HEK293T (cell line): ENCODE measurements at regions not wholly inside any gene's neighbourhood (a gene's known extent, or its start where the extent isn't known, plus 50 kb on each side); places are given as distances from the start of the nearest gene placed in this dataset.

Source experiments
- CTCF ChIA-PET: fragments of 350-600 bp; formaldehyde crosslinking; extraction: SDS; loops from one replicate; lab custom pipeline; 2021; ENCODE audit warnings: antibody characterized with exemption, inconsistent platforms; lab: Yijun Ruan, JAX
- POLR2A ChIA-PET: fragments of 350-600 bp; formaldehyde crosslinking; extraction: SDS; loops from one replicate; lab custom pipeline; 2020; ENCODE audit warnings: antibody characterized with exemption, inconsistent platforms; lab: Yijun Ruan, JAX
- DNase-seq: peaks from one replicate; pipeline ENCODE4 v3.0.0; 2012; ENCODE audit warnings: mixed read lengths; ENCODE audit errors: extremely low spot score
- ARNT ChIP-seq: fragments of 450-650 bp; IDR thresholded peaks from 2 replicates; pipeline ENCODE4 v1.6.1; 2017; ENCODE audit warnings: mild to moderate bottlenecking
- BHLHE40 ChIP-seq: fragments of 450-650 bp; IDR thresholded peaks from 2 replicates; pipeline ENCODE4 v1.6.1; 2016; ENCODE audit warnings: mild to moderate bottlenecking, moderate library complexity, borderline replicate concordance
- CTBP1 ChIP-seq: fragments of 450-650 bp; IDR thresholded peaks from 2 replicates; pipeline ENCODE4 v1.6.1; 2016; ENCODE audit warnings: borderline replicate concordance
- ELF4 ChIP-seq: fragments of 450-650 bp; IDR thresholded peaks from 2 replicates; pipeline ENCODE4 v1.6.1; 2017; ENCODE audit warnings: antibody characterized with exemption
- FOXA1 ChIP-seq: fragments of 450-650 bp; IDR thresholded peaks from 2 replicates; pipeline ENCODE4 v1.6.1; 2016; ENCODE audit warnings: mild to moderate bottlenecking
- FOXK2 ChIP-seq: fragments of 450-650 bp; IDR thresholded peaks from 2 replicates; pipeline ENCODE4 v1.6.1; 2016; ENCODE audit warnings: mild to moderate bottlenecking
- FOXM1 ChIP-seq: fragments of 450-650 bp; IDR thresholded peaks from 2 replicates; pipeline ENCODE4 v1.6.1; 2017; ENCODE audit warnings: mild to moderate bottlenecking, borderline replicate concordance
- HDGF ChIP-seq: fragments of 450-650 bp; IDR thresholded peaks from 2 replicates; pipeline ENCODE4 v1.6.1; 2017; ENCODE audit warnings: antibody characterized with exemption, borderline replicate concordance
- L3MBTL2 ChIP-seq: fragments of 450-650 bp; conservative IDR thresholded peaks from 2 replicates; pipeline ENCODE4 v1.6.1; 2016; ENCODE audit warnings: mild to moderate bottlenecking
- LEF1 ChIP-seq: fragments of 450-650 bp; IDR thresholded peaks from 2 replicates; pipeline ENCODE4 v1.6.1; 2017; ENCODE audit warnings: mild to moderate bottlenecking, borderline replicate concordance
- NFRKB ChIP-seq: fragments of 450-650 bp; IDR thresholded peaks from 2 replicates; pipeline ENCODE4 v1.6.1; 2016; ENCODE audit warnings: mild to moderate bottlenecking, moderate library complexity
- SP1 ChIP-seq: fragments of 450-650 bp; IDR thresholded peaks from 2 replicates; pipeline ENCODE4 v1.6.1; 2017
- SUZ12 ChIP-seq: fragments of 450-650 bp; IDR thresholded peaks from 2 replicates; pipeline ENCODE4 v1.6.1; 2016; ENCODE audit warnings: mild to moderate bottlenecking
- TARDBP ChIP-seq: fragments of 450-650 bp; IDR thresholded peaks from 2 replicates; pipeline ENCODE4 v1.6.1; 2016
- ZNF384 ChIP-seq: fragments of 450-650 bp; IDR thresholded peaks from 2 replicates; pipeline ENCODE4 v1.6.1; 2016
- TF ChIP-seq, protein P1 (sequence below): fragments of 450-650 bp; IDR thresholded peaks from 2 replicates; pipeline ENCODE4 v1.6.1; 2016

DNA sequence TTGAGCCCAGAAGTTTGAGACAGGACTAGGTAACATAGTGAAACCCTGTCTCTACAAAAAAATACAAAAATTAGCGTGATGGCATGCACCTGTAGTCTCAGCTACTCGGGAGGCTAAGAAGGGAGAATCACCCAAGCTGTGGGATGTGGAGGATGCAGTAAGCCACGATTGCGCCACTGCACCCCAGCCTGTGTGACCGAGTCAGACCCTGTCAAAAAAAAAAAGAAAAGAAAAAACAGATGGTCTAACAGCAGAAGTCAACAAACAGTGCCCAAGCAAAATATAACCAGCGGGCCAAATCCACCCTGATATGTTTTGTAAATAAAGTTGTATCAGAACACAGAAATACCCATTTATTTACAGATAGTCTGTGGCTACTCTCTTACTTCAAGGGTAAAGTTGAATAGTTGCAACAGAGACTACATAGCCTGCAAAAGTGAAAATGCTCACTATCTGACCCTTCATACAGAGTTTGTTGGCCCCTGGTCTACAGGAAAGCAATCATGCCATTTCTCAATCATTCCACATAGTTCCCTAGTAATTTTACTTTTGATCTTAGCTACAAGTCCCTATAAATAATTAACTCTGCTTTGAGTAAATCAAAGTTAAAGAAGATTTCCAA lies 383.7 kb downstream of the TLE1 start:
- ChIA-PET CTCF (no interaction called here), POLR2A (no interaction called here)
- DNase-seq: no peak
- TF ChIP-seq, protein P1, sequence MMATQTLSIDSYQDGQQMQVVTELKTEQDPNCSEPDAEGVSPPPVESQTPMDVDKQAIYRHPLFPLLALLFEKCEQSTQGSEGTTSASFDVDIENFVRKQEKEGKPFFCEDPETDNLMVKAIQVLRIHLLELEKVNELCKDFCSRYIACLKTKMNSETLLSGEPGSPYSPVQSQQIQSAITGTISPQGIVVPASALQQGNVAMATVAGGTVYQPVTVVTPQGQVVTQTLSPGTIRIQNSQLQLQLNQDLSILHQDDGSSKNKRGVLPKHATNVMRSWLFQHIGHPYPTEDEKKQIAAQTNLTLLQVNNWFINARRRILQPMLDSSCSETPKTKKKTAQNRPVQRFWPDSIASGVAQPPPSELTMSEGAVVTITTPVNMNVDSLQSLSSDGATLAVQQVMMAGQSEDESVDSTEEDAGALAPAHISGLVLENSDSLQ: no peak
- no peak for TF ChIP-seq SUZ12
- TF ChIP-seq TARDBP: no peak
- TF ChIP-seq HDGF: no peak
- no peak for TF ChIP-seq ELF4
- TF ChIP-seq L3MBTL2: no peak
- TF ChIP-seq FOXM1: no peak
- TF ChIP-seq FOXA1: no peak
- TF ChIP-seq FOXK2: no peak

DNA sequence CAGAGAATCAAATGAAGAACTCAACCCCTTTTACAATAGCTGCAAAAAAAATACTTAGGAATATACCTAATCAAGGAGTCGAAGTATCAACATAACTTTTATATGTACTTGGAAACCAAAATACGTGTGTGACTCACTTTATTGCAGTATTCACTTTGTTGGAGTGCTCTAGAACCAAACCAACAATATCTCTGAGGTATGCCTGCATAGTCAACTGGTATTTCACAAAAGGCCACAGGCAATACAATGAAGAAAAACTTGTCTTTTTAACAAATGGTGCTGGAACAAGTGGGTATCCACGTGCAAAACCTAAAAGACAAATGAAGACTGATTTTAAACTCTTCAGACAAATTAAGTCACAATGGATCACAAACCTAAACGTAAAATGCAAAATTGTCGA lies 385.7 kb downstream of the TLE1 start:
- DNase-seq: no peak
- ChIA-PET CTCF (no interaction called here), POLR2A (no interaction called here)
- TF ChIP-seq FOXM1: no peak
- no peak for TF ChIP-seq NFRKB

DNA sequence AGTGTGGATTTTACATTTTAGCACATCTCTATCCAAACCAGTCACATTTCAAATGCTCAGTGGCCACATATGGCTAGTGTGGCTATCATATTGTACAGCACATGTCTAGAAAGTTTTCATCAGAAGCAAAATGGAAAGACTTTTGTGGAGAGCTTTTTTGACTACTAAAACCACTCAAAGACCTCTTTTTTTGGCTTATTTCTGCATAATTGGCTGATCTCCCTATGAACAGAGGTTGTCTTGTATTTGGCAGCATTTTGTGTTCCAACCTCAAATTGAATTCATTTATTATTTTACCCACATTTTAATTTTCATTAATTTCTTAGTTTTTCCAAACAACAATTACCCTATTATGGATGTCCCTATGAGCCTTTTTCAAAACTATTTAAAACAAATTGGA lies 395.7 kb downstream of the TLE1 start:
- no peak for DNase-seq
- ChIA-PET POLR2A (no interaction called here), CTCF (no interaction called here)
- TF ChIP-seq TARDBP (no peak), FOXA1 (no peak), BHLHE40 (no peak), SP1 (no peak), FOXK2 (no peak), SUZ12 (no peak), ELF4 (no peak), LEF1 (no peak), CTBP1 (no peak), ARNT (no peak), FOXM1 (no peak), NFRKB (no peak), ZNF384 (no peak), HDGF (no peak), L3MBTL2 (no peak)
- TF ChIP-seq, protein P1: no peak

DNA sequence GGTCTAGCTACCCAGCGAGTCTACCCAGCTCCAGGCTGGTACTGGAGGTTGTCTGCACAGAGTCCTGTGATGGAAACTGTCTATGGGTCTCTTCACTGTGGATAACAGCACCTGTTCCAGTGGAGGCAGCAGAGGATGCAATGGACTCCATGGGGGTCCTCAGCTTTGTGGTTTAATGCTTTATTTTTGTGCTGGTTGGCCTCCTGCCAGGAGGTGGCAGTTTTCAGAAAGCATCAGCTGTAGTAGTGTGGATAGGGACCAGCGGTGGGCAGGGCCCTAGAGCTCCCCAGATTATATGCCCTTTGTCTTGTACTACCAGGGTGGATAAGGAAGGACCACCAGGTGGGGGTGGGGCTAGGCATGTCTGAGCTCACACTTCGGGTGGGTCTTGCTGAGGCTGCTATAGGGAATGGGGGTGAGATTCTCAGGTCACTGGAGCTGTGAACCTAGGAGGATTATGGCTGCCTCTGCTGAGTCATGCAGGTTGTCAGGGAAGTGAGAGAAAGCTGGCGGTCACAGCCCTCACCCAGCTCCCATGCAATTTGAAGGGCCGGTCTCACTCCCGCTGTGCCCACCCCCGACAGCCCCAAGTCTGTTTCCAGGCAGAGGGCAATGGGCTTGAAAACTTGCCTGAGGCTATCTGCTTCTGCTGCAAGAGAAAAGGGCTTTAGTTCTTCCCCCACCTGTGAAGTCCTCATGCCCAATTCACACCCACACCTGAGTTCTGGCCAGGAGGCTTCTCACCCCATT lies 397.1 kb downstream of the TLE1 start:
- POLR2A ChIA-PET: no interaction called here
- DNase-seq: no peak

DNA sequence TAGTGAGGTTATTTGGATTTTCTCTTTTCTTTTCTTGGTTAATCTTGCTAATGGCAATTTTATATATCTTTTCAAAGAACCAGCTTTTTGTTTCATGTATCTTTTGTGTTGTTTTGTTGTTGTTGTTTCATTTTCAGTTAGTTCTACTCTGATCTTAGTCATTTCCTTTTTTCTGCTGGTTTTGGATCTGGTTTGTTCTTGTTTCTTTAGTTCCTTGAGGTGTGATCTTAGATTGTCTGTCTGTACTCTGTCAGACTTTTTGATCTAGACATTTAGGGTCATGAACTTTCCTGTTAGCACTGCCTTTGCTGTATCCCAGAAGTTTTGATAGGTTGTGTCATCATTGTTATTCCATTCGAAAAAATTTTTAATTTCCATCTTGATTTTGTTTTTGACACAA lies 399.7 kb downstream of the TLE1 start:
- CTCF ChIA-PET: no interaction called here
- DNase-seq: no peak
- TF ChIP-seq FOXA1: no peak
- no peak for TF ChIP-seq NFRKB
- TF ChIP-seq SP1: no peak
- no peak for TF ChIP-seq CTBP1
- TF ChIP-seq ELF4: no peak
- POLR2A ChIA-PET: no interaction called here

More for the DNA sequence above, 397.1 kb downstream of the TLE1 start:
- TF ChIP-seq LEF1 (no peak), NFRKB (no peak), FOXK2 (no peak), TARDBP (no peak), FOXM1 (no peak), BHLHE40 (no peak), L3MBTL2 (no peak), ARNT (no peak), HDGF (no peak), SP1 (no peak), SUZ12 (no peak), FOXA1 (no peak), ELF4 (no peak), CTBP1 (no peak)
- CTCF ChIA-PET: no interaction called here

DNA sequence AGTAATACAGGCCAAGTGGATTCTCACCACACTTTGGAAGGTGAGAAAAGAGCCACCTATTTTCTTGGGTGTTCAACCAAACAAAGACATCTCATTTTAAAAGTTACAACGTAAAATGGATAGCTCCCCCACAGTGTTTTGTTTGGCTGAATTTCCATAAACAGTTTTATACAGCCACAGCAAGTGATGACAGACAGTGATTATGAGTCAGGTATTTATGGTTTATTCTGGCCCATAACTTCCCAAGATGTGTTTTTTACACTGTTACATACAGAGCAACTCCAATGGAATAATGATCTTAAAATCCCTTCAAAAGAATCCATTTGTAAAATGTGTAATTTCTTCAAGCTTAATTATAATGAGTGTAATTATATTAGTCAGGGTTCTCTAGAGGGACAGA lies 421.3 kb downstream of the TLE1 start:
- no peak for DNase-seq
- TF ChIP-seq CTBP1: no peak
- no peak for TF ChIP-seq HDGF
- no peak for TF ChIP-seq BHLHE40
- no peak for TF ChIP-seq FOXM1
- no peak for TF ChIP-seq L3MBTL2
- no peak for TF ChIP-seq NFRKB
- no peak for TF ChIP-seq FOXK2
- no peak for TF ChIP-seq SUZ12
- no peak for TF ChIP-seq LEF1
- TF ChIP-seq TARDBP: no peak
- no peak for TF ChIP-seq SP1
- TF ChIP-seq ARNT: no peak
- TF ChIP-seq ZNF384: no peak
- no peak for TF ChIP-seq ELF4
- no peak for TF ChIP-seq FOXA1
- TF ChIP-seq, protein P1: no peak
- POLR2A ChIA-PET: no interaction called here
- CTCF ChIA-PET: interaction anchor here (0.6 kb wide), 1 partner anchor 25 kb away, joined by 4 read pairs; no protein-coding TSS in a partner anchor
